A172 (cell line): ENCODE measurements at regions not wholly inside any gene's neighbourhood (a gene's known extent, or its start where the extent isn't known, plus 50 kb on each side); places are given as distances from the start of the nearest gene placed in this dataset.
A peak's percentile ranks its signal among the peaks of the same experiment; 100 is the strongest.
"Not testable (repeated sequence)": the region's sequence is repeated elsewhere in the genome, so short reads cannot be mapped to it uniquely, and the experiment has no call there.

Experiments
- DNase-seq: peaks from one replicate; pipeline ENCODE4 v3.0.0-alpha.2; 2015; ENCODE audit warnings: low spot score

DNA sequence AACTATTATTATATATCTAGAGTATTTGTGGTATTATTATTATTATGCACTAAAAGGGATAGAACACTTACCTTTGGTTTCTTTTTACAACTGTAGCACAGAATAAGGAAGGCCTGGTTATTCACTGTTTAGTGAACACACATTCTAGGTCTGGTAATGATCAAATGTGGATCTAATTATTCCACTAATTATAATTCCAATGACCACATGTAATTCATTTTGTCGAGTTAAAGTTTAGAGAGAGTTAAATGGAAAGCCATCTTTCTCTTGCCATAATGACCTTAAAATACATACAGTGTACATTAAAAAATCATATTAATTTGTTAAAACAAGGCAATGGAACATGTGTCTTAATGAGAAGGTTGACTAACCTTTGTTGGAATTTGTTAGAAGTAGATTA is 147.8 kb downstream of the SEM1 start:
- no peak for DNase-seq

DNA sequence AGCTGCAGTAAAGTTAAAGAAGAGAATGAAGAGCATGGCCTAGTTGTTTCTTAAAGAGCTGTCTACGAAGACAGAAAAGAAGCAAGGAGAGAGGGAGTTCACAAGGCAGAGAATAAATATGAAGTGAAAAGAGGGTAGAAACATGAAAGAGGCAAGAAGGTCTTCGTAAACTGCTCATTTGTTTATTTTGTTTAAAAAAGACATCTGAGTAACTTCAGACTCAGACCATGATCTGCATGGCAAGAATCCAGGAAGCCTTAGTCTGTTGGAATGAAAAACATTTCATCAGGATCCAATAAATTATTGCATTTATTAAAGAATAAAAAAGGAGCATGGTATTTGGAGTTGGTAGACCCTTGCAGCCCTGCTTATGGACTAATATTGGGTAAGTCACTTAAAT is 151.1 kb downstream of the SEM1 start:
- DNase-seq, result no peak

DNA sequence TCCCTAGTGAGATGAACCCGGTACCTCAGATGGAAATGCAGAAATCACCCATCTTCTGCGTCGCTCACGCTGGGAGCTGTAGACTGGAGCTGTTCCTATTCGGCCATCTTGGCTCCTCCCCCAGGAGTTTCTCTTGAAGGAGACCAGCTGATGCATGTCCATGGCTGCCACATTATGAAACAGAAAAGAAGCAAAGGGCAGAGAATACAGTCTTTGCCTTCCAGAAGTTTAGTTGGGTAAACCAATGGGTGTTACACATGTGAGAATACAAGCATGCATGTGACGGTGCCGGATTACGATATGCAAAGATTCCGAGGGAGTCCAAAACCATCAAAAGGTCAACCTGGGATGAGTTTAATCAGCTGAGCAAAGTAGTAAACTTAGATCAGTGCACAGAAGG is 151.6 kb downstream of the SEM1 start:
- no peak for DNase-seq

DNA sequence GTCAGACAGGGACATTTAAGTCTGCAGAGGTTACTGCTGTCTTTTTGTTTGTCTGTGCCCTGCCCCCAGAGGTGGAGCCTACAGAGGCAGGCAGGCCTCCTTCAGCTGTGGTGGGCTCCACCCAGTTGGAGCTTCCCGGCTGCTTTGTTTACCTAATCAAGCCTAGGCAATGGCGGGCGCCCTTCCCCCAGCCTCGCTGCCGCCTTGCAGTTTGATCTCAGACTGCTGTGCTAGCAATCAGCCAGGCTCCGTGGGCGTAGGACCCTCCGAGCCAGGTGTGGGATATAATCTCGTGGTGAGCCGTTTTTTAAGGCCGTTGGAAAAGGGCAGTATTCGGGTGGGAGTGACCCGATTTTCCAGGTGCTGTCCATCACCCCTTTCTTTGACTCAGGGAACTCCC is 152.0 kb downstream of the SEM1 start:
- DNase-seq, result not testable (repeated sequence)

DNA sequence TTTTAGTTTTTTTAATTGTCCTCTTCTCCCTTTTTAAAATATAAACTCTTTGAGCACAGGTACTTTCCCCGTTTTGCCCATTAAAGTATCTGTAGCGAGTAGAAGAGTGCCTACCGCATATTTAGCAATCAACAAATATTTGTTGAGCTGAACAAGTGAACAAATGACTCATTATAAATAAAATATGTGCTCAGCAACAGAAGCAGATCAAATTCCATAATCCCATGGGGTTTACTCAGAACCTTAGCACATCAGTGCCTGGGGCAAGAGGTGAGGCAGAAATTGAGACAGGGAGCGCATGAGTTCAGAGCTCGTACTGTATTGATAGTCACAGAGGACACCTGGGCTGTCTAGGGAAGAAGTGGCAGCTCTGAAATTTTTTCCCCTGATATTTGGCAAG is 161.0 kb downstream of the SEM1 start:
- DNase-seq, result no peak

DNA sequence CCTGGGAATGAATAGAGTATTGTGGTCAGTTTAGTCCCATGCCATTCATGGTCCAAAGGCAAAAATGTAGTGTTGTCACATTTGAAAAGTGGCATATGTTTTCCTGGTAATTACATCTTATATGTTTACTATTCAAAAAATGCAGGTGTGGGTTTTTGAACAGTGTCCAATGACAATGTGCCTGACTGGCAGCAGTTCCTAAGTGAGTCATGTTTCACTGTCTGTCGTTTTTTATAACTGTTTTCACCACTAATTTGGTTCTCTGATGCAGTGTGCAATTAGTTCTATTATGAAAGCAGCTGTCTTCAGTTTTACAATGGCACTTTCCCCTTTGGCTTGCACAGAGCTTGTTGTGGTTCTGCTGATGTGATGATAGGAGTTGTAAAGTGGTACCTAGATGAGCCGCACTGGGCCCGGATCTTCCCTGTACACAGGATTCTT is 162.3 kb downstream of the SEM1 start:
- DNase-seq, result peak; percentile 8

DNA sequence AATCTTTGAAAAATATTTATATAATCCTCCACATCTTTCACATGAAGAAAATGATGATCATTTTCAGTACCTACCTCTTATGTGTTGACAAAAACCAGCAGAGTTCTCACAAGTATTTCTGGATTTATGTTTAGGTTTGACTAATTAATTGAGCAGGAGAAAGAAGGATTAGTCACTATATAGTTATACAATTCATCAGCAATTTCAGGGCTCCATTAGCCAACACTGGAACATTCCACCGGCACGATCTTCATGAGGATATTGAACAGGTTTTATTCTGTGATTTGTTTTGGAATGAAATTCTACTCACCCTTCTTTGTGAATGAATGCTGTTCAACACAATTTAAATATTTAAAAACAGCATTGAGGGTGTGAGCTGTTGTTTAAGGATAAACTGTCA is 163.2 kb downstream of the SEM1 start:
- no peak for DNase-seq

DNA sequence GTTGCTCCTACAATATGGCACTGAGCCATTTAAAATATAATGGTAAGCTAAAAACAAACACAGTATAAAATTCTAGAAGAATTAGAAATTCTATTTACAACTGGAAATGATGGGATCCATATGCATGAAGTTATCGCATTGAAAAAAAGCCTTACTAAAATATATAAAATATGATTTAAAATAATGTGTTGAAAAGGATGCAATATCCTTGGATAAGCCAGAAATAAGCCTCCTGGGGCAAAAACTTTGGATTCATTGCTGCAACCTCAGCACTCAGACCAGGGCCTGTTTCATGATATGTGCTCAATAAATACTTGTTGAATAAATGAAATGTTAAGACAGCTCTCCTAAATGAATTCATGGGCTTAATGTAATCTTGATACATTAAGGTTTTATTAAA is 170.2 kb downstream of the SEM1 start:
- DNase-seq, result no peak

DNA sequence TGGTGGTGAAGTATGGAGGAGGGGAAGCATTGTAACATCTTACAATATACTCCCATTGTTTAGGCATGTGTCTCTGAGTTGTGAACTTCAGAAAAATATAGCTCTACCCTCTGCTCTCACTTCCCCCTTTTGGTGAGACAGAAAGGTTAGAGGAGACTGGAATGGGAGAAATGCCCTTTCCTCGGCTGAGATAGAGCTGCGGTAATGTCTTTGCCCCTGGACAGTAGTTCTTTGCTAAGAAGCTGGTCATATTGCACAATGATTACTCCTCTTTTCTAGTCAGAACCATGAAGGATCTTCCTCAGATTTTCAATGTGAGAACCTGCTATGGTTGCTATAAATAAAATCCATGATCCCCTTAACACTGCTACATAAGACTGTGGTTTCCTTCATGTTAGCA is 171.0 kb downstream of the SEM1 start:
- no peak for DNase-seq

DNA sequence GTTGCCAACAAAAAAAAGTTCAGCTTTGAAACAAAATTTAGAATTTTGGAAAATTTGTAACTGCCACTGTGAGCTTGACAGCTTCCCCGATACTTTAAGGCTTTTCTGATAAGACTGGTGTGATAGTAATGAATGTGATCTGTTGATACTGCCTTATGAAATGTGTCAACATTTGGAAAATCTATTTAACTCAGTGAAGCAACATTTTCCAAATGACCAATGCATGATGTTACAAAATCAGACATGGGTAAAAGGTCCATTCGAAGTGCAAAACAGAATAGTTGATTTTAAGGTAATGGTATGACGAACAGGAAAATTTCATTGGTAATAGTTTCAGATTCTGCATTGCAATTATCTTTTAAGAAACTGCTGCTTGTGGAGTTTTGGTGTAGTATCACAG is 175.4 kb downstream of the SEM1 start:
- DNase-seq, result no peak

DNA sequence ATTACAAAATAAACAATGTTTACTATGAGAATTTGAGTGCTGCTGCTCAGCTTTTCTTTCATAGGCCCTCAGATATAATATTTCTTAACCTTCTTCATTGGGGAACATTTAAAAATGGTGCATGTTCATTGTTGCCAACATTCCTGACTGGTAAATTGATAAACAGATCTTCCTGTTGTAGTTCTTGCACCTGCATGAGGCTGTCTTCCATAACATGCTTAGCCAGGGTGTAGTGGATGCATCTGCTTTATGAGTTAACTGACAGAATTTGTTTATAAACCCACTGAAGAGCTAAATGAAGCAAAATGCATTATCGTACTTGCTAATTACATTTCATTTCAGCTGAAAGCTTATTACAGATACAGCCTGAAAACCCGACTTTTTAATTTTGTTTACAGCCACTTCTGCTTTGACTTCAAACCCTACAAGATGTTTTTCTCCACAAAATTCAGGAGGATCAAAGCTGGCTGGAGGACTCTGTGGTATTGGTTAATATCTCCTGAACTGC is 177.2 kb downstream of the SEM1 start:
- no peak for DNase-seq

DNA sequence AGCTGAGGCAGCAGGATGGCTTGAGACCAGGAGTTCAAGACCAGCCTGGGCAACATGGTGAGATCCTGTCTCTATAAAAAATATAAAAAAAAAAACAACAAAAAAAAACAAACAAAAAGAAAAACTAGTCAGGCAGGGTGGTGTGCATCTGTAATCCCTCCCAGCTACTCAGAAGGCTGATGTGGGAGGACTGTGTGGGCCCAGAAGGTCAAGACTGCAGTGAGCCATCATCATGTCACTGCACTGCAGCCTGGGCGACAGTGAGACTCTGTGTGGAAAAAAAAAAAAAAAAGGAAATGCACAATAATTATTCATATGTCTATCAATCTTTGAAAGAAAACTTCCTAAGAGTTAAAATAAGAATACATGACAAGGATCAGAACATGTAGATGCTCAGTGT is 178.3 kb downstream of the SEM1 start:
- no peak for DNase-seq

DNA sequence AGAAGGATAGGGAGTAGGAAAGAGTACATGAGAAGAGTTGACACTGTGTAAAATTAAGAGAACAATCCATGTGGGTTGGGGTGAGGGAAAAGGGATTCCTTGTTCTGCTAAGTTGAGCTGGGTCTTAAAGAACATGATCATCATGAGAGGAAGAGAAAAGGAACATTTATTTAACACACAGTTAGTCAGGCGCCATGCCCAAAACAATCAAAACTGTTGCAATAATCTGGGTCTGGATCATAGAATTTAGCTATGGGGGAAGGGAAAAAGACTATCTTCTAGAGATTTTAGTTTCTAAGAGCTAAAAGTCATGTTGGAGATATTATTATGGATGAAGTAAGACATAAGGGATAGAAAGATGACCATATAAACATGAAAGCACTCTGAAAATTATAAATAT is 178.9 kb downstream of the SEM1 start:
- no peak for DNase-seq

DNA sequence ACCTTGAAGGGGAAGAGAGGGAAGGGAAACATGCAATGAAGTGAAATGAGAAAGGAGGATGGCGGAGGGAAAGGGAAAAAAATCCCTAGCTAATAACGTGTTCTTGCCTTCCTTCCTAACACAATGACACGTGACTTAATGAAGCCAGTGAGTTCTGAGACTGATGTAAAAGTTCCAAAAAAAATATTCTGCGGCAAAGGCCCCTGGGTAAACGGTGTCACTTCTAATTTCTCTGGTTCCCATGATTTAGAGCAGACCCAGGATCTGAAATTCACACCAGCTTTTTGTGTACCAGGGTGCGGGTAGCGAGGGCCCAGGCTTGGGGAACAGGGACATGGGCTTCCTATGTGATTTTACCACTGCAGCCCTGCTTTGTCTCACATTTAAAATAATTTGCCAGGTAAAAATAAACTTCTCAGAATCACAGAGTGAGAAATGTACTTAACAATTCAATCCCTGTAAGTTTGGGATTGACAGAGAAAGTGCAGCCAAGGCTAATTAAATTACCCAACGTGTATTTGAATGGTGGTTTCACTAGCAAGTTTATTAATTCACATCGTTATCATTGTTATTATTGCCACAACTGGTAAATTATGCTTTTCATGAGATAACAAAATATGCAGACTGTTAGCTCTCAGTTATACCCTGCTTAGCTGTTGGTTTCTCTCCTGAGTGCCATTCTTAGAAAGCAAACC is 182.4 kb downstream of the SEM1 start:
- DNase-seq, result no peak

DNA sequence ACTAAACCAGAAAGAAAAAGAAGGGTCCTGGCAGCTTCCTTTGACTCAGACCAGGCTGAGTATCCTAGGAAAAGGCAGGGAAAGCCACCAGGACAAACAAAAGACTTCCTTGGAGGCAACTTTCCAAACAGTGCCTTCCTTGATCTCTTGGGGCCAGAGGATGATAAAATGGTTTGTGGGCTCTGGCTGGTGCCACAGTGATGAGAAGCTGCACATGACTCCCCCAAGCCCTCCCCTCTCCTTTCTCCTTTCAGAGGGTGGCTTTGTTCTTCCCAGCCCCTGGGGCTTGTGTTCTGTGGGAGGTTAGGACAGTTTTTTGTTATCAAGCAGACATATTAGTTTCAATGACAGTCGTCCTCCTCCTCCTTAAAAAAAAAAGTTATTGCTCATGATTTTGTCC is 183.2 kb downstream of the SEM1 start:
- DNase-seq, result no peak

DNA sequence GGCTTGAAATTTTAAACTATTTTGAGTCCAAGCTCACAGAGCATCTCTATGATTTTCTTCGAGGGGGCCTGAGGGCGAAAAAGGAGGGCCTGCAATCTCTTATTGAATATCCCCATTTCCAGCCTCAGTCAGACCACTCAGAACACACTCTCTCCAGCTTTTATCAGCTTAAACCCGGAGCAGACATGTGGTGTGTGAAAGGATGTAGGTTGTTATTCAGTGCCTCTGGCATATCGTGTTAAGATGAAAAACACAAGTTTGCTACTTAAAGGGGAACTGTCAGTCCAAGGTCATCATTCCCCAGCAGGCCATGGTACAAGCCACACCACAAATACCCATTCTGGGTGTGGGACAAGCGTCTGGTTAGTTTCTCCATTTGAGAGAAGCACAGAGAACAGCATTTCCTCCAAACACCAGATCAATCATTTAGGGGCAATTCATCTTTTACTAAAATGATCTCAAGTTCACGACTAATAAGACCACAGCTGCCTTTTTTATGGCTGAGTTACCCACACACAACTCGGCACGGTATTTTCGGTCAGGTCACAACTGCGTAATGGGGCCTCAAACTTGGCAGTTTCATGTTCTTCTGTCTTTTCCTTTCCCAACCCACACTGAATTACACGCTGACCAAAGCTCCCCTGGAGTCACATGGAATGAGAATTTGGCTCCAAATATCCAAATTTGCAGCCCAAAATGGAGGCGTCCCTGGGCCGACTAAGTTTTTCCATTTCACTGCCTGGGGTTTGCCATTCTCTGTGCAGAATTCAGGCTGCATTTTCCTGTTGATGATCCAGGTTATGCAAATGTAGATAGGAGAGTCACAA is 188.4 kb downstream of the SEM1 start:
- DNase-seq, result no peak

DNA sequence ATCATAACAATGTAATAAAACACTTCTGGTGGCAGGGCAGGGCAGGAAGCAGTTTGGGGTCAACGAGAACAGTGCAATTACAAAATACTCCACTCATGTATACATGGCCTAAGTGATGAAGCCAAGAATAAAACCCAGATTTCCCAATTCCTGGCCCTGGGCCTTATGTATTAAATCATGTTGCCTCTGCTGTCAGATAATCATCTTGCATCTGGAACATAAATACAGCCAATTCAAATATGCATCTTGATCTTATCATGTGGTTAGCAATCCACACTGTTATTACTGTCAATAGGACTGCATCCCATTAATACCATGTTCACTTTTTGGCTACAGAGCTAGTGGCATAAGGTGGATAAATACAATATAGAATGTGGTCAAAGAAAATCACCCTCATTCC is 186.5 kb upstream of the SLC25A13 start:
- no peak for DNase-seq

DNA sequence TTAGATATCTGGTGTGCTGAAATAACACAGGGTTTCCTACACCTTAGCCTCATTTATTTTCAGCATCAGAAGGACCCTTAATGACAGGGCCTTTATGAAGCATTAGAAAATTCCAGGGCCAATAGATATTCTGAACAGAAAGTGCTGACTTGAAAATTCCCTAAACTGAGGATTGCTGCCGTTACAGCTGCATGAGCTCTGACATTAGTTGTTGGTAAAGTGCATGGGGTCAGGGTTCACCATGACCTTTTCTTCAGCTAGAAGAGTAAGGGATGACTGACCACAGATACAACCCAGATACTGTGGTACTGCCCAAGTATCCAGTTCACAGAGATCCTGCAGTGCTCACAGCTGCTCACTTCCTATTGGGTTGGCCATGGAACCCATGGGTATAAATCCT is 181.7 kb upstream of the SLC25A13 start:
- no peak for DNase-seq

DNA sequence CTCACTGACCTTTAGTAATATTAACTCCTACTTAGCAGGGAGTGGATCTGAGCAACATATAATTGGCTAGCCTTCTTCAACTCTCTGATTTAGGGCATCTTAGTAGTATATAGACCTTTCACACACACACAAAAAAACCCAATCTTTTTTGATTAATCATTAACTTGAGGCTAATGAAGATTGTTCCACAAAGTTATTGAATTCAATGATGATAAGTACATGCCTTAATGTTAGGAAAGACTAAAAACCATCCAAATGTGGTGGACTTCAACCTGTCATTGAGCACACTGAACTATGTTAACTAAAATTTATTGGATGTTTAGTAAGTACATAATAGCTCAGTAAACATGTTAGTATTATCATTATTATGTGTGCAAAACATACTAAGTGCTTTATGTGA is 179.4 kb upstream of the SLC25A13 start:
- no peak for DNase-seq

DNA sequence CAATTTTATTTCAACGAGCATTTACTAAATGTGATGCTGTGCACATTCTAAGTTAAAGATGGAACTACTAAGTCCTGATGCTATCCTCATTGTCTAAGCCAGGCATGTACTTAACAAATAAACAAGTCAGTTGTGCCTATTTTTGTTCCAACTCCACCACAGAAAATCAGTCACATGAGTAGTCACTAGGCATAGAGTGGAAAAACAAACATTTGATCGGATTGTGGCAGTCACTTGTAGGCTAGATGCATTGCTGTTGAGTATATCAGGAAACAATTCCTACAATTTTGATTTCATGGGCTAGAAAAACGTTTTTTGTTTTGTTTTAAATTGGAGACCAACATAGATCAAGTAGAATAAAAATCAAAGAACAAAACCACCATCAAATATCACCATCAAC is 177.6 kb upstream of the SLC25A13 start:
- no peak for DNase-seq

DNA sequence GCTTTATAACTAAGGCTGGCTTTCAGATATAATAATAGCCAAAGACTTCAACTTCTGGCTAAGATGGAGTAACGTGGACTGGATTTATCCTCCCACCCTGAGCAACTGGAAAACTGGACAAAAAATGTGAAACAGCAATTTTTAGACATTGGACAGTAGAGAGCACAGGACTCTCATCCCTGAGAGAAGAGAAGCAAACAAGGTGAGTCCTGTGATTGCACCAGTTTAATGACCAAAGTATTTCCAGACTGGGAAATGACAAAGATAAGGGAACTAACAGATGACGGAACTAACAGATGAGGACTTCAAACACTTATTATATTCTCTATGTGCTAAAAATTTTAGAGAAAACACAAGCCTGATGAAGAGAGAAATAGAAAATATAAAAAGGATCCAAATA is 175.7 kb upstream of the SLC25A13 start:
- DNase-seq, result no peak

DNA sequence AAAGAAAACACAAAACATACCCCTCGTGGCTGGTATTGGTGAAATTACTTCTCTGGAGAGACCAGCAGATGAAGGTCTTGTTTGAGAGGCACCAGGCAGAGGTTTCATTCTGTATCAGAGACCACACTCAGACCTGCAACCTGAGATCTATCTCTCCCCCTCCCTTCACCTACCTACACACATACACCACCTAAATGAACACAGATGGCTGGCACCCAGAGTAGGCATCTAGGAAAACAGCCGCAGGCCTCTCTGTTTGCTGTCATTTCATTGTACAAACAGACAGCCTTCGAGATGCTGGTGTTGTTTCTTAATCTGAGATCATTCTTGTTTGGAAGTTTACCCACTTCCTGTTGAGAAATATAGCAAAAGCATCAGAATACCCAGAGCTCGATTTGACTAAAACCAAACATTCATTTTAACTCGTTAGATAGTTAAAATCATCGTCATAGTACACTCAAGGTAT is 173.9 kb upstream of the SLC25A13 start:
- DNase-seq, result no peak

DNA sequence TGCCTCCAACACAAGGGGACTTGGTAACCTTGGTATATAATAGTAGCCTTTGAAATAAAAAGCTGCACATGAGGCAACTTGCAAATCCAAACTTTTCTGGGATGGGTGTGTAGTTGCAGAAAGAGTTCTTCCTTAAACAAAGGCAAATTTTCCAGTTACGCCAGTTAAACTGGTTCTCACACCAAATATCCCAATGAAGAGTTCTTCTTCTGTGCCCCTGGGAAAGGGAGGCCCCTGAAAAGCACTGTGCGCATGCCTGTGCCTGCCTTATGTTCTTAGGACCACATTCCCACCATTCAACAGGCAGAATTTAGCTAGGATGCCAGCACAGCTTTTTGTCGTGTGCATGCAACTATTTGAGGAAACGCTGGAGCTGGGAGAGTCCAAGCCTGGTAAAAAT is 164.8 kb upstream of the SLC25A13 start:
- no peak for DNase-seq
